ENCODE measurements at regions not wholly inside any gene's neighbourhood (a gene's known extent, or its start where the extent isn't known, plus 50 kb on each side); places are given as distances from the start of the nearest gene placed in this dataset.

DNA sequence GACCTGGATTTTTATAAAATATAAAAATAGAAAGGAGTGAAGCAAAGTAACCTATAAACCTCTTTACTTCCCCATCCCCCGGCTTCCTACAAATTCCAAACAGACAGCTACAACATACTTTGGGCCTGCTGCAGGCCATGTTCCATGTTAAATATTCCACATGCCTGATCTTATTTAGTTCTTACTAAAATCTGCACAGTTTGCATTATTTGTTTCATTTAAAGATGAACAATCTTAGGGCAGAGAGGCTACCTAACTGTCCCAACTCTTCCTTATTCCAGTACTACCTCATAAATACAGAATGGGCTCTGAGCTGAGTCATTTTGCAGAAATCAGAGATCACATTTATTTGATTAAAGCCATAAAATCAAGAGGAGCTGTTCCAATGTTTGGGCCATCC lies 665.0 kb downstream of the PDCD6IP start:
- TF ChIP-seq MAX (IDR thresholded peaks at IDR 0.05; ENCODE audit: low read depth, low read length) (no peak), POLR2A (IDR thresholded peaks at IDR 0.05; ENCODE audit: extremely low read depth, insufficient read length) (no peak), MYC (IDR thresholded peaks at IDR 0.05; ENCODE audit: low read depth, low read length) (no peak)
- TF ChIP-seq, protein P1, sequence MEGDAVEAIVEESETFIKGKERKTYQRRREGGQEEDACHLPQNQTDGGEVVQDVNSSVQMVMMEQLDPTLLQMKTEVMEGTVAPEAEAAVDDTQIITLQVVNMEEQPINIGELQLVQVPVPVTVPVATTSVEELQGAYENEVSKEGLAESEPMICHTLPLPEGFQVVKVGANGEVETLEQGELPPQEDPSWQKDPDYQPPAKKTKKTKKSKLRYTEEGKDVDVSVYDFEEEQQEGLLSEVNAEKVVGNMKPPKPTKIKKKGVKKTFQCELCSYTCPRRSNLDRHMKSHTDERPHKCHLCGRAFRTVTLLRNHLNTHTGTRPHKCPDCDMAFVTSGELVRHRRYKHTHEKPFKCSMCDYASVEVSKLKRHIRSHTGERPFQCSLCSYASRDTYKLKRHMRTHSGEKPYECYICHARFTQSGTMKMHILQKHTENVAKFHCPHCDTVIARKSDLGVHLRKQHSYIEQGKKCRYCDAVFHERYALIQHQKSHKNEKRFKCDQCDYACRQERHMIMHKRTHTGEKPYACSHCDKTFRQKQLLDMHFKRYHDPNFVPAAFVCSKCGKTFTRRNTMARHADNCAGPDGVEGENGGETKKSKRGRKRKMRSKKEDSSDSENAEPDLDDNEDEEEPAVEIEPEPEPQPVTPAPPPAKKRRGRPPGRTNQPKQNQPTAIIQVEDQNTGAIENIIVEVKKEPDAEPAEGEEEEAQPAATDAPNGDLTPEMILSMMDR (IDR thresholded peaks at IDR 0.05; ENCODE audit: low read depth, low read length): no peak
- DNase-seq (ENCODE audit: low read depth): no peak
- no peak overlapping the region for H3K4me3 ChIP-seq (ENCODE audit: low read depth, low read length)

GRCh38 chr3:34464646-34465045 lies 666.2 kb downstream of the PDCD6IP start:
- TF ChIP-seq MYC (IDR thresholded peaks at IDR 0.05; ENCODE audit: low read depth, low read length): no peak
- no peak for TF ChIP-seq MAX (IDR thresholded peaks at IDR 0.05; ENCODE audit: low read depth, low read length)
- TF ChIP-seq, protein P1 (IDR thresholded peaks at IDR 0.05; ENCODE audit: low read depth, low read length): no peak
- no peak for TF ChIP-seq POLR2A (IDR thresholded peaks at IDR 0.05; ENCODE audit: extremely low read depth, insufficient read length)
- H3K4me3 ChIP-seq (ENCODE audit: low read depth, low read length): no peak overlapping the region
- DNase-seq (ENCODE audit: low read depth): no peak

DNA sequence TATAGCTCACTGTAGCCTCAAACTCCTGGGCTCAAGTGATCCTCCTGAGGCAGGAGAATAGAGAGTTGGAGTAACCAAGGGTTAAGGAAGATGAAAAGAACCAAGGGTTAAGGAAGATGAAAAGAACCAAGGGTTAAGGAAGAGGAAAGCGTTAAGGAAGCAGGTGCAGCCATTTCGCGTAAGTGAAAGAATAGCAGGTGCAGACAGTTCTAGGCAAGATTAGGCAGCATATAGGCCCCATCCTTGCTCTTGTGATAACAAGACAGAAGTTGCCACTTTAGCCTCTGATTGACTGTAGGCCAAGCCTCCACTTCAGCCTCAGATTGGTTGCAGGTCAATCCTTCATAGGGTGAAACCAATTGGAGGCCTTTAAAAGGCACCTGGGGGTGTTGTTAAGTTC lies 677.4 kb downstream of the PDCD6IP start:
- no peak overlapping the region for H3K4me3 ChIP-seq (ENCODE audit: low read depth, low read length)
- DNase-seq (ENCODE audit: low read depth): no peak
- no peak for TF ChIP-seq MAX (IDR thresholded peaks at IDR 0.05; ENCODE audit: low read depth, low read length)
- no peak for TF ChIP-seq MYC (IDR thresholded peaks at IDR 0.05; ENCODE audit: low read depth, low read length)
- TF ChIP-seq, protein P1 (IDR thresholded peaks at IDR 0.05; ENCODE audit: low read depth, low read length): no peak
- TF ChIP-seq POLR2A (IDR thresholded peaks at IDR 0.05; ENCODE audit: extremely low read depth, insufficient read length): no peak

DNA sequence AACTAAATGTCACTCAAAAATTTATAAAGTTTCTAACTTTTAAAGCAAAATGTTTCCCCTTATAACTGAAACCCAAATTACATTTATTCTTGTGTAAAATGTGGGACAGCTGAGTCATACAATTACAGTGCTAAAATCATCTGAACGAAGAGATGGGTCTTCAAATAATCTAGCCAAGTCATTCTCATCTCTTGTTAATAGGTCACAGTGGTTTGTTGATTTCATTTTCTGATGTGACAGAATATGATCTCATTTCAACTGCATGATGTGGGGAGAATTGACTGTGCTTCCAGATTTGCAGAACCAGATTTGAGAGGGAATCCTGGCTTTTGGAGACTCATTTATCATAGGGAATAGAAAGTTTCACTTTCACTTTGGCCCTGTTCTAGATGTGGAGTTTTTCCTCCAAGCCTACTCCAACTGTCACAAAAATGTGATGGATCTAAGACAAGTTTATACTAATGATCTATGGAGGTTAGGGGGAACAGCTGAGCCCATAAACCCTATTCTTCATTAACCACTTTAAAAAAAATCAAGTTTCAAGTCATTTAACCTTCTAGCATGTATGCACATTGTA lies 685.0 kb downstream of the PDCD6IP start:
- TF ChIP-seq MYC (IDR thresholded peaks at IDR 0.05; ENCODE audit: low read depth, low read length) (no peak), POLR2A (IDR thresholded peaks at IDR 0.05; ENCODE audit: extremely low read depth, insufficient read length) (no peak), MAX (IDR thresholded peaks at IDR 0.05; ENCODE audit: low read depth, low read length) (no peak)
- TF ChIP-seq, protein P1 (IDR thresholded peaks at IDR 0.05; ENCODE audit: low read depth, low read length): no peak
- H3K4me3 ChIP-seq (ENCODE audit: low read depth, low read length): no peak overlapping the region
- DNase-seq (ENCODE audit: low read depth): no peak

DNA sequence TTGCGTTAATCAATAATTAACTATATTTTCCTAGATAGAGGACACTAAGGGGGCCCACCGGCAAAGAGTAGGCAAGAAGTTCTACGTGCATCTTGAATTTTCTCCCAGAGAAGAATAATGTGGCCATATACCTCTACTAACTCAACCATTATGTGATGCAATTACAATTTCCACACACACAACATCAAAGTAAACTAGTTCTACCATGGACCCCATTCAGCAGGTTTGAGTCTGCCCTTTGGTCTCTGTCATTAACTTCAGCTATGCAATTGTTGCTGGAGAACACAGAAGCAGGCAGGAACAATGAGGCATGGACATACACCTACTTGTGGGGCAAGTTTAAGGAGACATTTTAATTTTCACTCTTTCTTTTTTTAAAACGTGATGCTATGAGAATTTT lies 705.9 kb downstream of the PDCD6IP start:
- TF ChIP-seq MYC (IDR thresholded peaks at IDR 0.05; ENCODE audit: low read depth, low read length): no peak
- TF ChIP-seq MAX (IDR thresholded peaks at IDR 0.05; ENCODE audit: low read depth, low read length): no peak
- TF ChIP-seq, protein P1 (IDR thresholded peaks at IDR 0.05; ENCODE audit: low read depth, low read length): no peak
- no peak for TF ChIP-seq POLR2A (IDR thresholded peaks at IDR 0.05; ENCODE audit: extremely low read depth, insufficient read length)
- no peak for DNase-seq (ENCODE audit: low read depth)
- no peak overlapping the region for H3K4me3 ChIP-seq (ENCODE audit: low read depth, low read length)
